ENCODE measurements at regions not wholly inside any gene's neighbourhood (a gene's known extent, or its start where the extent isn't known, plus 50 kb on each side); places are given as distances from the start of the nearest gene placed in this dataset.

- peak; percentile 60 for ATAC-seq (ENCODE audit: low read depth)
- dilution Hi-C loops (cut with HindIII; ENCODE audit: low sequenced_read_pairs, unreplicated experiment) = no loop called here
- H3K23ac ChIP-seq (ENCODE audit: low read depth, low read length) = no peak overlapping the region
Observed at GRCh38 chr1:191913260-191913977, 244.8 kb upstream of the RGS18 start.

More at GRCh38 chr1:191913260-191913977, 244.8 kb upstream of the RGS18 start:
- Histone ChIP-seq H4K20me1 (ENCODE audit: insufficient read depth, low read length) (no peaks in the 10 kb centered on the region), H4K91ac (ENCODE audit: insufficient read depth, low read depth, low read length) (no peak overlapping the region), H3K27ac (ENCODE audit: insufficient read depth, low read length) (no peak overlapping the region), H3K9me1 (ENCODE audit: insufficient read depth, low read length) (no peaks in the 10 kb centered on the region), H2BK120ac (ENCODE audit: low read depth, low read length) (no peak overlapping the region), H3K36me3 (ENCODE audit: control insufficient read depth, insufficient read depth, low read length) (no peaks in the 10 kb centered on the region), H3K56ac (ENCODE audit: extremely low read depth, insufficient read depth, low read length) (no peak overlapping the region), H2BK15ac (ENCODE audit: low read depth, low read length) (no peak overlapping the region), H3K4me3 (ENCODE audit: insufficient read depth, low read depth, low read length) (no peak overlapping the region), H3K18ac (ENCODE audit: low read depth, low read length) (no peak overlapping the region), H4K5ac (ENCODE audit: low read depth, low read length) (no peak overlapping the region), H2AK9ac (replicated peaks; ENCODE audit: low read depth, low read length, poor library complexity) (no peak overlapping the region), H4K8ac (ENCODE audit: low read depth in 2 of 2, low read length in 2 of 2) (no peak overlapping the region), H3K9ac (ENCODE audit: low read depth, low read length) (no peak overlapping the region), H2BK20ac (ENCODE audit: low read depth, low read length) (no peak overlapping the region), H3K4me2 (ENCODE audit: low read depth, low read length) (no peak overlapping the region), H3K14ac (replicated peaks; ENCODE audit: low read depth, low read length) (no peak overlapping the region), H2AFZ (replicated peaks; ENCODE audit: low read length, poor library complexity) (no peak overlapping the region), H3K9me3 (ENCODE audit: control insufficient read depth, insufficient read depth, low read length) (no peaks in the 10 kb centered on the region), H3K4ac (ENCODE audit: low read depth, low read length) (no peak overlapping the region), H3K27me3 (ENCODE audit: control insufficient read depth, insufficient read depth, low read length) (no peaks in the 10 kb centered on the region), H3K79me1 (ENCODE audit: low read depth in 1 of 2, low read length in 2 of 2) (no peaks in the 10 kb centered on the region), H2AK5ac (ENCODE audit: low read depth, low read length) (no peak overlapping the region), H3K4me1 (ENCODE audit: control insufficient read depth, insufficient read depth, low read length) (no peaks in the 10 kb centered on the region), H2BK5ac (ENCODE audit: low read depth, low read length, poor library complexity, severe bottlenecking) (peak overlapping the region; percentile 24)
- DNase-seq = peak; percentile 7
- TF ChIP-seq RFX5 (IDR thresholded peaks at IDR 0.05; ENCODE audit: low read depth, low read length) (no peak), CEBPB (IDR thresholded peaks at IDR 0.05; ENCODE audit: low read depth, low read length) (no peak), SMC3 (IDR thresholded peaks at IDR 0.05; ENCODE audit: low read depth, low read length) (no peak), MAZ (IDR thresholded peaks at IDR 0.05; ENCODE audit: borderline replicate concordance, low read depth, low read length) (no peak), NFE2L2 (IDR thresholded peaks at IDR 0.05; ENCODE audit: low read depth, low read length) (no peak), MXI1 (IDR thresholded peaks at IDR 0.05; ENCODE audit: borderline replicate concordance, low read depth, low read length) (no peak), ELK1 (IDR thresholded peaks at IDR 0.05; ENCODE audit: borderline replicate concordance, low read depth, low read length) (no peak), BHLHE40 (IDR thresholded peaks at IDR 0.05; ENCODE audit: low read depth, low read length) (no peak), RAD21 (IDR thresholded peaks at IDR 0.05; ENCODE audit: low read length) (no peak)
- ChIA-PET POLR2A (ENCODE audit: unreplicated experiment) (no interaction called here), CTCF (no interaction called here)
- in situ Hi-C loops (cut with MboI; ENCODE audit: low sequenced_read_pairs) (no loop called here), intact Hi-C loops (cut with micrococcal nuclease) (no loop called here)
- BruUV-seq (replicated peaks) = no TSS peak

Data from IMR-90 (cell line).